ENCODE measurements at regions not wholly inside any gene's neighbourhood (a gene's known extent, or its start where the extent isn't known, plus 50 kb on each side); places are given as distances from the start of the nearest gene placed in this dataset.

- TF ChIP-seq EP300 (IDR thresholded peaks at IDR 0.05; ENCODE audit: low read depth) (no peak), POLR2A (IDR thresholded peaks at IDR 0.05) (no peak), POLR2AphosphoS5 (IDR thresholded peaks at IDR 0.05) (no peak)
- TF ChIP-seq, protein P1, sequence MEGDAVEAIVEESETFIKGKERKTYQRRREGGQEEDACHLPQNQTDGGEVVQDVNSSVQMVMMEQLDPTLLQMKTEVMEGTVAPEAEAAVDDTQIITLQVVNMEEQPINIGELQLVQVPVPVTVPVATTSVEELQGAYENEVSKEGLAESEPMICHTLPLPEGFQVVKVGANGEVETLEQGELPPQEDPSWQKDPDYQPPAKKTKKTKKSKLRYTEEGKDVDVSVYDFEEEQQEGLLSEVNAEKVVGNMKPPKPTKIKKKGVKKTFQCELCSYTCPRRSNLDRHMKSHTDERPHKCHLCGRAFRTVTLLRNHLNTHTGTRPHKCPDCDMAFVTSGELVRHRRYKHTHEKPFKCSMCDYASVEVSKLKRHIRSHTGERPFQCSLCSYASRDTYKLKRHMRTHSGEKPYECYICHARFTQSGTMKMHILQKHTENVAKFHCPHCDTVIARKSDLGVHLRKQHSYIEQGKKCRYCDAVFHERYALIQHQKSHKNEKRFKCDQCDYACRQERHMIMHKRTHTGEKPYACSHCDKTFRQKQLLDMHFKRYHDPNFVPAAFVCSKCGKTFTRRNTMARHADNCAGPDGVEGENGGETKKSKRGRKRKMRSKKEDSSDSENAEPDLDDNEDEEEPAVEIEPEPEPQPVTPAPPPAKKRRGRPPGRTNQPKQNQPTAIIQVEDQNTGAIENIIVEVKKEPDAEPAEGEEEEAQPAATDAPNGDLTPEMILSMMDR (IDR thresholded peaks at IDR 0.05), result no peak
Measured at GRCh38 chr9:84166891-84167290, 173.7 kb downstream of the SLC28A3 start.
